DMS 273 (cell line): ENCODE measurements at regions not wholly inside any gene's neighbourhood (a gene's known extent, or its start where the extent isn't known, plus 50 kb on each side); places are given as distances from the start of the nearest gene placed in this dataset.
A peak's percentile ranks its signal among the peaks of the same experiment; 100 is the strongest.

Experiments used
- DNase-seq: peaks from one replicate; lab custom pipeline; 2025; ENCODE audit not compliant: unreplicated experiment; lab: John Stamatoyannopoulos, UW

DNA sequence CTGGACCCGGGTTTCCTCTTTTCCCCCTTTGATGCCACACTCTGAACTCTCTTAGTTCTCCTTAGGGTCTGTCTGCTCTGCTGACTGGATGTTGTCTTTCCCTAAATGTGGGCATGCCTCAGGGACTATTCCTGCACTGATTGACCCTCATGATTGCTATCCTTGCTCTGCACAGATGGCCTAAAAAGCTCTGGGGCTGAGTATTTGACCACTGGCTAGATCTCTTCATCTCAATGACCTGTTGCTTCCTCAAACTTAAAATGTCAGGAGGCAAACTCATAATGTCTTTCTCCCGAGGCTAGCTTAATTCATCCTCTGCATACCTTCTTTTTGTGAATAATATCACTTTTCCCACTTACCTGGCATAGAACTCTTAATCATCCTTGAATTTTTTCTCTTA lies 157.4 kb downstream of the GATB start:
- DNase-seq = no peak

DNA sequence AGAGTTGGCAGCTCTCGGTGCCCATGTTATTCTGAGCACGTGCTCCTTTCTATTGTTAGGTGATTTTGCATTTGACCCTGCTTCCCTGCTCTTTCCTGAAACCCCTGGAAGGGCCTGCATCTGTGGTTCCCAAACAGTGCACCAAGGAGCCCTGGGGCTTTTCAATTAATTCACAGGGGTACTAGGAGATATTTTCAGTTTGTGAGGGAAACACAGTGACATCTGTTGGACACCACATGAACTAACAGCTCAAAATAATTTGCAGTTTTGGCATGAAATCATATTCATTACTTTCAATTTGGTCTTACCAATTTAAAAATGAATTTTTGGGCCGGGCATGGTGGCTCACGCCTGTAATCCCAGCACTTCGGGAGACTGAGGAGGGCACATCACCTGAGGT lies 156.6 kb downstream of the GATB start:
- DNase-seq = peak; percentile 22

DNA sequence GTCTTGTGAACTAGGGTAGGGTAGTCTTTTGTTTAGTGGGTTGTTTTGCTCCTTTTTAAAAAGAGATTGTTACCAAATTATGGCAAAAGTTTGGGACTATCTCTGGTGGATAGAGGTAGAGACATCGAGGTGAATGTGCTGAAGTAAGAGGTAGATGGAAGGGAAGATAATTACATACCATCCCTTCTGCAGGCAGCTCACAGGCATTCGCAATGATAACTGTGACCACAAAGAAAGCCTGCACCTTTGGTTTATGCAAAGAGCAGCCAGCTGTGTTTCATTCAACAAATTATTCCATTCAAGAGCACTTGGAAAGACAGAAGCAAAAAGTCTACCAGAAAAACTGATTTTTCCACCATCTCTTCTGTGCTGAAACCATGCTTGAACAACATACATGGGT lies 155.6 kb downstream of the GATB start:
- no peak for DNase-seq

GRCh38 chr4:151606061-151606460 lies 154.7 kb downstream of the GATB start:
- no peak for DNase-seq

DNA sequence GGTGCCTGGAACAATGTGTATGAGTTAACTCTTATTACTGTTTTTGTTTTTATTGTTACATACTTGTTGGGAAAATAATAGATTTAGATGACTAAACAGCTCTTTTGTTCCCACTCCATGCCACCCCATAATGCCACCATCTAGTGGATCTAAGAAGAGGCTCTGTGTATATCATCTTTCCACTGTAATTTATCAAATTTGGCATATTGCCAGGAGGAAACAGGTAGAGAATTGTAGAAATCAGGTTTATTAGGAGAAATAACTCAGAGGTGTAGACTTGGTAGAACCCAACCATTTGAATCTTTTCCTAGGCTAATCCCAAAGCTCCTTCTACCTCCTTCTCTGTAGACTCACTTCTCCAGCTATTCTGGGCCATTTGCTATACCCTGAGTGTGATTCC lies 150.6 kb downstream of the GATB start:
- no peak for DNase-seq

DNA sequence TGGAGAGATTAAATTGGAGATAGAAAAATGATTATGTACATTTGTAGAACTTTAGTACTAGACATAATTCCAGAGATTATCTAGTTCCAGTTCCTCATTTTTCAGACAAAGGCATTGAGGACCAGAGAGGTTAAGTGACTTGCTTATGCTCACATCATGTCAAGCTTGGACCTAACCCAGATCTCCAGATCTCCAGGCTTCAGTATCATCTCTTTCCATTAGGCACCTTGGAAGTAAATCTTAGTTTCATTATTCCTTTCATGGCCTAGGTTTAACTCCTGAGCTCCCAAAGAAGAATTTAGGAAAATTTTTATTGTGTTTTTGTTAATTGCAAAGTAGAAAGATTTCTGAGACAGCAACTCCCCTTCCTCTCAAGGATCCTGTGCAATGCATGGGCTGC lies 148.8 kb downstream of the GATB start:
- no peak for DNase-seq

- DNase-seq = no peak
Measured at GRCh38 chr4:151613290-151613689, 147.5 kb downstream of the GATB start.

DNA sequence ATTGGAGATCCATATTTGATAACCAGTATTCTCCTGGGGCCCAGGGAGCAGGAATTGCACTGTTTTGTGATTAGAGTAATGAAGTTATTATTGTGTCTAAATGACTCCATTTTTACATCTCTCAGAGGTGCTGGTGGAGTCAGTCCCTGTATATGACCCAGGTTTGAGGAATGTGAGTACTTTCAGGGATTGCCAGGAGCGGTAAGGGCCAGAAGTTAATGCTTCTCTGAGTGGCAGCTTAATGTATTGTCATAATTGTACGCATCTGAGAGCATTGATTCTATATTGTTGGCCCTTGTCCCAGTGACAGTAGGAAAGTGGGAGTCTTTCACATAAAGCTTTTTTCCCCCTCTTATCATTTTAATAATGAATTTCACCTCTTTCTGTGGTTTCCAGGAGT lies 146.2 kb downstream of the GATB start:
- no peak for DNase-seq

DNA sequence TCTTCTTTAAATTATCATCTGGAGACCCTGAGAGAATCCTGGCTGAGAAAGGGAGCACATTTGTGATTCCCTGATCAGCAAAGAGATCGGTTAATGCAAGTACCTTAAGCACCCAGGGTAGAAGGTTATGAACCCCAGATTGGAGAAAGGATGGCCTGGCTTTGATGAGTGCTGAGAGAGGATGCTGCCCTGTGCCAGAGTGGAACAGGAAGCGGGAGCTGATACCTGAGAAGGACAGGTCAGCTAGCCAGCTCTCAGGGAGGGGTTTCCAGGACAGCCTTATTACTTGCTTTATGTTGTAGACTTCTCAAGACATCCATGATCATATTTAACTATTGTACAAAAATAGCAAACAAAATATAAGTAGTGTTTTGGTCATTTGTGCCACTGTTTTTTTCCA lies 141.9 kb downstream of the GATB start:
- no peak for DNase-seq

GRCh38 chr4:151620066-151620465 lies 140.7 kb downstream of the GATB start:
- DNase-seq = no peak
